SK-N-SH (cell line): ENCODE measurements at regions not wholly inside any gene's neighbourhood (a gene's known extent, or its start where the extent isn't known, plus 50 kb on each side); places are given as distances from the start of the nearest gene placed in this dataset.
"Not testable (repeated sequence)": the region's sequence is repeated elsewhere in the genome, so short reads cannot be mapped to it uniquely, and the experiment has no call there.

Experiments used
- CTCF ChIA-PET: fragments of 300-600, 350-600 bp; formaldehyde crosslinking; extraction: SDS; loops from one replicate; lab custom pipeline; 2021; lab: Yijun Ruan, JAX
- POLR2A ChIA-PET: fragments of 350-600 bp; sonication (Branson Sonifier 250); formaldehyde crosslinking; extraction: SDS; loops from one replicate; lab custom pipeline; 2020; ENCODE audit warnings: antibody characterized with exemption, inconsistent platforms; lab: Yijun Ruan, JAX
- DNase-seq: peaks from one replicate; pipeline ENCODE4 v3.0.0; 2012
- H2AFZ ChIP-seq: fragments of 200-600 bp; sonication (generic); 2 replicates; pipeline ENCODE4 v1.8.1; 2016; ENCODE audit warnings: antibody characterized with exemption, mild to moderate bottlenecking, low read depth
- H3F3A ChIP-seq: fragments of 200-600 bp; sonication (generic); replicated peaks from 2 replicates; pipeline ENCODE3; 2016; ENCODE audit warnings: antibody characterized with exemption, mild to moderate bottlenecking; ENCODE audit not compliant: insufficient read depth
- H3K27ac ChIP-seq, 2 experiments: fragments of 200-500 bp in 1 of 2; fragments of 200-600 bp in 1 of 2; sonication (Bioruptor generic) in 1 of 2; sonication (generic), shearing (Covaris generic) in 1 of 2; 2 replicates each; pipeline versions ENCODE4 v1.5.1 to v1.6.1; 2014 to 2016; ENCODE audit warnings: low read depth in 2 of 2, inconsistent platforms in 1 of 2, low read length in 1 of 2, mild to moderate bottlenecking in 1 of 2, mixed read lengths in 1 of 2
- H3K27me3 ChIP-seq: fragments of 200-600 bp; sonication (generic), shearing (Covaris generic); 2 replicates; pipeline ENCODE4 v1.6.1; 2016; ENCODE audit warnings: mixed run types; ENCODE audit not compliant: insufficient read depth
- H3K36me3 ChIP-seq, 2 experiments: fragments of 200-500 bp in 1 of 2; fragments of 200-600 bp in 1 of 2; sonication (Bioruptor generic) in 1 of 2; sonication (generic) in 1 of 2; replicated peaks in 1 of 2; 2 replicates each; pipeline versions ENCODE3 to v1.5.1; 2014 to 2016; ENCODE audit warnings: low read length in 1 of 2, mild to moderate bottlenecking in 1 of 2; ENCODE audit not compliant: insufficient read depth in 2 of 2, control insufficient read depth in 1 of 2
- H3K4me1 ChIP-seq, 2 experiments: fragments of 200-500 bp in 1 of 2; fragments of 200-600 bp in 1 of 2; sonication (Bioruptor generic) in 1 of 2; sonication (generic), shearing (Covaris generic) in 1 of 2; 2 replicates each; pipeline versions ENCODE4 v1.5.1 to v1.6.1; 2014 to 2016; ENCODE audit warnings: low read depth in 1 of 2, low read length in 1 of 2, mixed run types in 1 of 2; ENCODE audit not compliant: insufficient read depth in 2 of 2, control insufficient read depth in 1 of 2
- H3K4me2 ChIP-seq: fragments of 200-600 bp; sonication (generic), shearing (Covaris generic); 2 replicates; pipeline ENCODE4 v1.6.1; 2017; ENCODE audit warnings: mixed run types
- H3K4me3 ChIP-seq, 2 experiments: fragments of 200-500 bp in 1 of 2; fragments of 200-600 bp in 1 of 2; sonication (Bioruptor generic) in 1 of 2; sonication (generic), shearing (Covaris generic) in 1 of 2; 2 replicates each; pipeline versions ENCODE4 v1.5.1 to v1.8.1; 2014 to 2016; ENCODE audit warnings: low read depth in 2 of 2, inconsistent platforms in 1 of 2, low read length in 1 of 2, mild to moderate bottlenecking in 1 of 2, mixed read lengths in 1 of 2, moderate library complexity in 1 of 2
- H3K79me2 ChIP-seq: fragments of 200-600 bp; sonication (generic); 2 replicates; pipeline ENCODE4 v1.8.1; 2017; ENCODE audit warnings: mild to moderate bottlenecking; ENCODE audit not compliant: insufficient read depth
- H3K9ac ChIP-seq: fragments of 200-600 bp; sonication (generic); 2 replicates; pipeline ENCODE4 v1.6.1; 2017; ENCODE audit warnings: mixed run types
- H3K9me2 ChIP-seq: fragments of 200-600 bp; sonication (generic); 2 replicates; pipeline ENCODE4 v1.6.1; 2017; ENCODE audit warnings: mixed run types
- H3K9me3 ChIP-seq: fragments of 200-600 bp; sonication (generic); 2 replicates; pipeline ENCODE4 v1.6.1; 2017; ENCODE audit warnings: mixed run types, mild to moderate bottlenecking, moderate library complexity
- H4K20me1 ChIP-seq: fragments of 200-600 bp; sonication (generic); 2 replicates; pipeline ENCODE4 v1.6.1; 2017; ENCODE audit warnings: mild to moderate bottlenecking, mixed run types; ENCODE audit not compliant: insufficient read depth
- ELF1 ChIP-seq: IDR thresholded peaks from 2 replicates; pipeline ENCODE4 v1.4.0; 2012
- IRF3 ChIP-seq: fragments of 150-350 bp; IDR thresholded peaks from 2 replicates; pipeline ENCODE4 v1.6.1; 2016; ENCODE audit warnings: mild to moderate bottlenecking, low read depth, low read length
- JUND ChIP-seq: IDR thresholded peaks from 2 replicates; pipeline ENCODE4 v1.4.0; 2012
- NFIC ChIP-seq: IDR thresholded peaks from 2 replicates; pipeline ENCODE4 v1.4.0; 2012; ENCODE audit warnings: borderline replicate concordance
- RAD21 ChIP-seq: IDR thresholded peaks from 2 replicates; pipeline ENCODE4 v1.6.1; 2012; ENCODE audit warnings: mild to moderate bottlenecking, low read length
- RCOR1 ChIP-seq: fragments of 150-350 bp; IDR thresholded peaks from 2 replicates; pipeline ENCODE4 v1.6.1; 2017; ENCODE audit warnings: antibody characterized with exemption, low read length
- RXRA ChIP-seq: IDR thresholded peaks from 2 replicates; pipeline ENCODE4 v1.4.0; 2012; ENCODE audit warnings: low read depth, mild to moderate bottlenecking, borderline replicate concordance
- SMC3 ChIP-seq: IDR thresholded peaks from 2 replicates; pipeline ENCODE4 v1.6.1; 2012; ENCODE audit warnings: low read depth, low read length, improper control_type of control experiment
- YY1 ChIP-seq: IDR thresholded peaks from 2 replicates; pipeline ENCODE4 v1.4.0; 2012; ENCODE audit warnings: low read depth, mild to moderate bottlenecking
- WGBS: methylation state at CpG from one replicate; pipeline ENCODE4 v1.1.6; 2017; ENCODE audit warnings: low lambda C conversion rate; 5-methylcytosine and 5-hydroxymethylcytosine counted together
- TF ChIP-seq, protein P1 (sequence below): IDR thresholded peaks from 2 replicates; pipeline ENCODE4; 2012
- TF ChIP-seq, protein P2 (sequence below): fragments of 200-600 bp; sonication (generic); IDR thresholded peaks from 2 replicates; pipeline ENCODE4 v1.6.1; 2017; ENCODE audit warnings: antibody characterized with exemption, mild to moderate bottlenecking, moderate library complexity
- TF ChIP-seq, protein P3 (sequence below): IDR thresholded peaks from 2 replicates; pipeline ENCODE4 v1.4.0; 2012; ENCODE audit warnings: low read depth, borderline replicate concordance
- TF ChIP-seq, protein P4 (sequence below): IDR thresholded peaks from 2 replicates; pipeline ENCODE4 v1.4.0; 2012; ENCODE audit warnings: low read depth, borderline replicate concordance

DNA sequence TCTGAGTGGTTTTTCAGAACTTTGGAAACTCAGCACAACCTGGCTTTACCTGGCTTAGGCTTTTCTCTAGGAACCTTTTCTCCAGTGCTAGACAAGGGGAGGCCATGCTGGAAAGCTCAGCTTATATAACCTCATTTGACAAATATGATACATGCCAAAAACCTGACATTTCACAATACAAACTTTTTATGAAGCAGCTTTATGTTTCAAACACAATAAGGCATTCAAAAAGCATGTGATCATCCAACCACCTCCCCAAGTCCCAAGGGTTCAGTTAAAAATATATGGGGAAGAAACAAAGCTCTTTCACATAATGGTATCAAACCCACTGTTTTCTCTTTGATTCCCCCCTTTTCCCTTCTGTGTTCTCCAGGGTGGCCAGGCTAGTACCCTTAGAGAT, 63.7 kb downstream of the ZC3H11B start (continued):
- no peak for TF ChIP-seq IRF3

DNA sequence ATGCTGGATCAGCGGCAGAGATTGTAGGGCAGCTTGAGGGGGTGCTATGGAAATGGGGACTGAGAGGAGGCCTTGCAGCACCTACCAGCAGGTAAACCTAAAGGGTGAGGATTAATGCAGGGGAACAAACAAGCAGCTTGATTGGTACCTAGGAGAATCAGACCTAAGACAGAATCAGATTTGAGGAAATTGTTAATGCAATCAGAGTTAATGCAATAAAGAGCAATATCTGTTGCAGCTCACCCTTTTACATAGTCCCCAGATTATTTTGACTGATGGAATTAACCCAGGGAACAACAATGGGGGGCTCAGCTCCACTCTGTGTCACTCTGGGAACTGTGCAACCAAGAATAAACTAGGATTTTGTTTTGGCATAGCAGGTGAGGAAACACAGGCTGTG, 64.5 kb downstream of the ZC3H11B start:
- whole genome bisulfite sequencing = 57% methylated on average over 1 of the region's 1 CpG
- CTCF ChIA-PET = interaction anchor here (1.6 kb wide), 1 partner anchor 18 kb away, joined by 8 read pairs; no protein-coding TSS in a partner anchor

GRCh38 chr1:219545756-219546155, 67.1 kb downstream of the ZC3H11B start:
- DNase-seq, H3K9me2 ChIP-seq, CTCF ChIA-PET, H3K9me3 ChIP-seq, H3K27ac ChIP-seq, H2AFZ ChIP-seq, POLR2A ChIA-PET, H3K4me2 ChIP-seq, H3K27me3 ChIP-seq, H3K4me3 ChIP-seq, H3K4me1 ChIP-seq, H3F3A ChIP-seq, H3K79me2 ChIP-seq, H4K20me1 ChIP-seq, H3K36me3 ChIP-seq, H3K9ac ChIP-seq: not testable (repeated sequence)
- WGBS = no CpG with 5 or more reads among the region's 31 CpGs

More for the DNA sequence above, 64.5 kb downstream of the ZC3H11B start:
- H3K4me3 ChIP-seq = no peak overlapping the region
- H2AFZ ChIP-seq = no peak overlapping the region
- no peaks in the 10 kb centered on the region for H3K27me3 ChIP-seq
- TF ChIP-seq RCOR1 (peak; percentile 72), RAD21 (no peak), YY1 (no peak), RXRA (no peak)
- TF ChIP-seq, protein P1, sequence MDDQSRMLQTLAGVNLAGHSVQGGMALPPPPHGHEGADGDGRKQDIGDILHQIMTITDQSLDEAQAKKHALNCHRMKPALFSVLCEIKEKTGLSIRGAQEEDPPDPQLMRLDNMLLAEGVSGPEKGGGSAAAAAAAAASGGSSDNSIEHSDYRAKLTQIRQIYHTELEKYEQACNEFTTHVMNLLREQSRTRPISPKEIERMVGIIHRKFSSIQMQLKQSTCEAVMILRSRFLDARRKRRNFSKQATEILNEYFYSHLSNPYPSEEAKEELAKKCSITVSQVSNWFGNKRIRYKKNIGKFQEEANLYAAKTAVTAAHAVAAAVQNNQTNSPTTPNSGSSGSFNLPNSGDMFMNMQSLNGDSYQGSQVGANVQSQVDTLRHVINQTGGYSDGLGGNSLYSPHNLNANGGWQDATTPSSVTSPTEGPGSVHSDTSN = no peak
- H4K20me1 ChIP-seq = no peaks in the 10 kb centered on the region
- H3K9me3 ChIP-seq = no peaks in the 10 kb centered on the region
- H3F3A ChIP-seq = no peaks in the 10 kb centered on the region
- no peak overlapping the region for H3K9ac ChIP-seq
- H3K4me2 ChIP-seq = no peak overlapping the region
- peak; percentile 33 for DNase-seq
- H3K79me2 ChIP-seq = no peaks in the 10 kb centered on the region
- H3K27ac ChIP-seq = no peak overlapping the region
- H3K9me2 ChIP-seq = no peaks in the 10 kb centered on the region
- peaks cover 4 to 6% of the 10 kb centered on the region in 2 experiments; a peak in 2 of 4 replicates for H3K4me1 ChIP-seq
- POLR2A ChIA-PET = no interaction called here
- H3K36me3 ChIP-seq = no peaks in the 10 kb centered on the region

DNA sequence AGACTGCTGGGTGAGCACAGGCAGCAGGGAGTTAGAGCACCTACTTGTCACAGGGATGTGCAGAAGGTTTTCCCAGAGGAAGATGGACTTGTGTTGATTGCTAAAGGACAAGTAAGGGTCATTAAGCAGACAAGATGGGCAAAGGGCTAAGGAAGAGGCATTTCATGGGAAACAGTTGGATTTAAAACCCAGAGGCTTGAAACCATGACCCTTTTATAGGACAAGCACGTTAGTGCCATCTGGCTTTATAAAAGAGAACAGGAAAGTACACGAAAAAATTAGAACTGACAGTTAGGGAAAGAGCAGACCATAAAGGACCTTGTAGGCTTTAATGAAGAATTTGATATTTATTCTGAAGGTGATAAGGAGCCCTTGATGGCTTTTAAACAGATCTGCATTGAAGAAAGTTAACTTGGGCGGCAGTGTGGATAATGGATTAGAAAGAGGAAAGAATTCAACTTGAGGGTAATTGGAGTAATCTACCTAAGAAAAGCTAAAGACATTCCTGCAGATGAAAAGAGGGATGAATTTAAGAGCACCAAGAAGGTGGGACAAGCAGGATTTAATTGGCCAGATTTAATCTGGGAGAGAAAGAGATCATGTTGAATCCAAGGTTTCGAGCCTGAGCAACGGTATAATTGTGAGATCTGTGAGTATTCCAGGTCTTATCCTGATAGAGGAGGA, 68.6 kb downstream of the ZC3H11B start:
- no peak overlapping the region for H3K9ac ChIP-seq
- H3K36me3 ChIP-seq = no peaks in the 10 kb centered on the region
- no peaks in the 10 kb centered on the region for H3K27me3 ChIP-seq
- DNase-seq = no peak
- no peaks in the 10 kb centered on the region for H3K79me2 ChIP-seq
- no peak overlapping the region for H3K4me3 ChIP-seq
- no peak overlapping the region; a peak in 1 of 4 replicates for H3K27ac ChIP-seq
- no peaks in the 10 kb centered on the region for H4K20me1 ChIP-seq
- POLR2A ChIA-PET = no interaction called here
- no peak overlapping the region for H2AFZ ChIP-seq
- CTCF ChIA-PET = interaction anchor here (1.4 kb wide), 1 partner anchor 1245 kb away, joined by 3 read pairs; no protein-coding TSS in a partner anchor
- no peaks in the 10 kb centered on the region for H3K9me2 ChIP-seq
- peaks cover 6% of the 10 kb centered on the region in 2 experiments; a peak in 2 of 4 replicates for H3K4me1 ChIP-seq
- H3K9me3 ChIP-seq = no peaks in the 10 kb centered on the region
- H3F3A ChIP-seq = no peaks in the 10 kb centered on the region
- H3K4me2 ChIP-seq = no peak overlapping the region
- 71% methylated on average over 5 of the region's 5 CpGs for WGBS
- TF ChIP-seq ELF1 = no peak
- TF ChIP-seq, protein P2, sequence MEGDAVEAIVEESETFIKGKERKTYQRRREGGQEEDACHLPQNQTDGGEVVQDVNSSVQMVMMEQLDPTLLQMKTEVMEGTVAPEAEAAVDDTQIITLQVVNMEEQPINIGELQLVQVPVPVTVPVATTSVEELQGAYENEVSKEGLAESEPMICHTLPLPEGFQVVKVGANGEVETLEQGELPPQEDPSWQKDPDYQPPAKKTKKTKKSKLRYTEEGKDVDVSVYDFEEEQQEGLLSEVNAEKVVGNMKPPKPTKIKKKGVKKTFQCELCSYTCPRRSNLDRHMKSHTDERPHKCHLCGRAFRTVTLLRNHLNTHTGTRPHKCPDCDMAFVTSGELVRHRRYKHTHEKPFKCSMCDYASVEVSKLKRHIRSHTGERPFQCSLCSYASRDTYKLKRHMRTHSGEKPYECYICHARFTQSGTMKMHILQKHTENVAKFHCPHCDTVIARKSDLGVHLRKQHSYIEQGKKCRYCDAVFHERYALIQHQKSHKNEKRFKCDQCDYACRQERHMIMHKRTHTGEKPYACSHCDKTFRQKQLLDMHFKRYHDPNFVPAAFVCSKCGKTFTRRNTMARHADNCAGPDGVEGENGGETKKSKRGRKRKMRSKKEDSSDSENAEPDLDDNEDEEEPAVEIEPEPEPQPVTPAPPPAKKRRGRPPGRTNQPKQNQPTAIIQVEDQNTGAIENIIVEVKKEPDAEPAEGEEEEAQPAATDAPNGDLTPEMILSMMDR = peak; percentile 39
- no peak for TF ChIP-seq NFIC
- TF ChIP-seq SMC3 = peak; percentile 32; the same call in 1 of the 2 replicates
- TF ChIP-seq JUND = no peak
- TF ChIP-seq, protein P3, sequence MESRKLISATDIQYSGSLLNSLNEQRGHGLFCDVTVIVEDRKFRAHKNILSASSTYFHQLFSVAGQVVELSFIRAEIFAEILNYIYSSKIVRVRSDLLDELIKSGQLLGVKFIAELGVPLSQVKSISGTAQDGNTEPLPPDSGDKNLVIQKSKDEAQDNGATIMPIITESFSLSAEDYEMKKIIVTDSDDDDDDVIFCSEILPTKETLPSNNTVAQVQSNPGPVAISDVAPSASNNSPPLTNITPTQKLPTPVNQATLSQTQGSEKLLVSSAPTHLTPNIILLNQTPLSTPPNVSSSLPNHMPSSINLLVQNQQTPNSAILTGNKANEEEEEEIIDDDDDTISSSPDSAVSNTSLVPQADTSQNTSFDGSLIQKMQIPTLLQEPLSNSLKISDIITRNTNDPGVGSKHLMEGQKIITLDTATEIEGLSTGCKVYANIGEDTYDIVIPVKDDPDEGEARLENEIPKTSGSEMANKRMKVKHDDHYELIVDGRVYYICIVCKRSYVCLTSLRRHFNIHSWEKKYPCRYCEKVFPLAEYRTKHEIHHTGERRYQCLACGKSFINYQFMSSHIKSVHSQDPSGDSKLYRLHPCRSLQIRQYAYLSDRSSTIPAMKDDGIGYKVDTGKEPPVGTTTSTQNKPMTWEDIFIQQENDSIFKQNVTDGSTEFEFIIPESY = no peak
- TF ChIP-seq, protein P4, sequence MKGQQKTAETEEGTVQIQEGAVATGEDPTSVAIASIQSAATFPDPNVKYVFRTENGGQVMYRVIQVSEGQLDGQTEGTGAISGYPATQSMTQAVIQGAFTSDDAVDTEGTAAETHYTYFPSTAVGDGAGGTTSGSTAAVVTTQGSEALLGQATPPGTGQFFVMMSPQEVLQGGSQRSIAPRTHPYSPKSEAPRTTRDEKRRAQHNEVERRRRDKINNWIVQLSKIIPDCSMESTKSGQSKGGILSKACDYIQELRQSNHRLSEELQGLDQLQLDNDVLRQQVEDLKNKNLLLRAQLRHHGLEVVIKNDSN = no peak
- TF ChIP-seq YY1 = no peak
